ENCODE measurements at regions not wholly inside any gene's neighbourhood (a gene's known extent, or its start where the extent isn't known, plus 50 kb on each side); places are given as distances from the start of the nearest gene placed in this dataset.

DNA sequence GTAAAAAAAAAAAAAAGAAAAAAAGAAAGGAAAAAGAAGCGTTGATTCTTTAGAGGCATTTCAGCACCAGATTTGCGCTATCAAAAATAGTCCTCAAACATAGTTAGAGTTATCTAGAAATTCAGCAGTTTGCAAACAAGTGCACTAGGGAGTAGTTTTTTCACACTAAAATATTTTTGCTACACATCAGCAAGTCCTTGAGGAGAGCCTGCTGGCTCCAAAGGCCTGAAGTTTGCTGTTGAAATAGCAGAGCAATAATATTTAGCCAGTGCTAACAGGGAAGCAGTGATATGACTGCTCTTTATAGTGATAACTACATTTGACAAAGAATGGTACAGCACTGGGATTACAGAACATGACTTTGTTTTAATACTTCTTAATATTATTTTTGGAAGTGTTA lies 472.2 kb downstream of the PCDH7 start:
- TF ChIP-seq, protein P1, sequence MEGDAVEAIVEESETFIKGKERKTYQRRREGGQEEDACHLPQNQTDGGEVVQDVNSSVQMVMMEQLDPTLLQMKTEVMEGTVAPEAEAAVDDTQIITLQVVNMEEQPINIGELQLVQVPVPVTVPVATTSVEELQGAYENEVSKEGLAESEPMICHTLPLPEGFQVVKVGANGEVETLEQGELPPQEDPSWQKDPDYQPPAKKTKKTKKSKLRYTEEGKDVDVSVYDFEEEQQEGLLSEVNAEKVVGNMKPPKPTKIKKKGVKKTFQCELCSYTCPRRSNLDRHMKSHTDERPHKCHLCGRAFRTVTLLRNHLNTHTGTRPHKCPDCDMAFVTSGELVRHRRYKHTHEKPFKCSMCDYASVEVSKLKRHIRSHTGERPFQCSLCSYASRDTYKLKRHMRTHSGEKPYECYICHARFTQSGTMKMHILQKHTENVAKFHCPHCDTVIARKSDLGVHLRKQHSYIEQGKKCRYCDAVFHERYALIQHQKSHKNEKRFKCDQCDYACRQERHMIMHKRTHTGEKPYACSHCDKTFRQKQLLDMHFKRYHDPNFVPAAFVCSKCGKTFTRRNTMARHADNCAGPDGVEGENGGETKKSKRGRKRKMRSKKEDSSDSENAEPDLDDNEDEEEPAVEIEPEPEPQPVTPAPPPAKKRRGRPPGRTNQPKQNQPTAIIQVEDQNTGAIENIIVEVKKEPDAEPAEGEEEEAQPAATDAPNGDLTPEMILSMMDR (IDR thresholded peaks at IDR 0.05 in 4 of 5, conservative IDR thresholded peaks at IDR 0.05 in 1 of 5), result no peak
- TF ChIP-seq POLR2A (IDR thresholded peaks at IDR 0.05), result no peak
